ENCODE measurements at regions not wholly inside any gene's neighbourhood (a gene's known extent, or its start where the extent isn't known, plus 50 kb on each side); places are given as distances from the start of the nearest gene placed in this dataset.

- TF ChIP-seq MGA (IDR thresholded peaks at IDR 0.05) (no peak), BRD9 (IDR thresholded peaks at IDR 0.05; ENCODE audit: low read depth, partially characterized antibody) (no peak), ZNF316 (IDR thresholded peaks at IDR 0.05) (peak; percentile 13; the same call in 1 of the 2 replicates)
Measured at GRCh38 chrX:25998687-25999086, 139.5 kb upstream of the MAGEB18 start (continued).

Measured in K562 (cell line).